CD4-positive, CD25-positive, alpha-beta regulatory T cell (primary cell): ENCODE measurements at regions not wholly inside any gene's neighbourhood (a gene's known extent, or its start where the extent isn't known, plus 50 kb on each side); places are given as distances from the start of the nearest gene placed in this dataset.

Experiments
- ATAC-seq, 2 donors: fragments of 150-1000 bp; cut with Tn5 transposase; one replicate each; pipeline ENCODE4 v1.10.0; 2021; ENCODE audit warnings: low read depth in 2 of 2, moderate number of reproducible peaks in 2 of 2, moderate library complexity in 1 of 2
- DNase-seq, 3 donors: peaks; one replicate each; pipeline versions ENCODE4 v3.0.0 to v3.0.0-alpha.2; 2012 to 2022; ENCODE audit warnings: mixed read lengths in 1 of 3
- H3K27ac ChIP-seq: one replicate; pipeline ENCODE4 v1.7.0; 2013; ENCODE audit warnings: mild to moderate bottlenecking, low read length; ENCODE audit not compliant: insufficient read depth, poor library complexity, severe bottlenecking
- H3K27me3 ChIP-seq: one replicate; pipeline ENCODE4 v1.7.0; 2013; ENCODE audit warnings: low read length; ENCODE audit not compliant: control insufficient read depth, insufficient read depth
- H3K36me3 ChIP-seq: one replicate; pipeline ENCODE4 v1.7.0; 2013; ENCODE audit warnings: mild to moderate bottlenecking, low read length, moderate library complexity; ENCODE audit not compliant: control insufficient read depth, insufficient read depth
- H3K4me1 ChIP-seq: 2 replicates; pipeline ENCODE4 v1.7.0; 2013; ENCODE audit warnings: mild to moderate bottlenecking, low read length; ENCODE audit not compliant: insufficient read depth, control insufficient read depth, poor library complexity, severe bottlenecking
- H3K4me3 ChIP-seq: one replicate; pipeline ENCODE4 v1.7.0; 2013; ENCODE audit warnings: low read depth, mild to moderate bottlenecking, low read length, moderate library complexity
- H3K9me3 ChIP-seq, 2 experiments: 1 replicate in 1 of 2; 2 replicates in 1 of 2; pipeline ENCODE4 v1.7.0; 2013; ENCODE audit warnings: low read length in 2 of 2, mild to moderate bottlenecking in 1 of 2, moderate library complexity in 1 of 2; ENCODE audit not compliant: control insufficient read depth in 2 of 2
- H3K27ac Mint-ChIP-seq, 3 donors: one replicate each; pipeline ENCODE4 v1.8.0; 2020 to 2022; ENCODE audit warnings: mild to moderate bottlenecking in 3 of 3, mixed read lengths in 3 of 3, moderate library complexity in 2 of 3
- H3K27me3 Mint-ChIP-seq: one replicate; pipeline ENCODE4 v1.8.0; 2022; ENCODE audit warnings: mild to moderate bottlenecking, mixed read lengths
- H3K36me3 Mint-ChIP-seq: one replicate; pipeline ENCODE4 v1.8.0; 2020; ENCODE audit warnings: mixed read lengths
- H3K4me1 Mint-ChIP-seq, 4 donors: one replicate each; pipeline ENCODE4 v1.8.0; 2020 to 2022; ENCODE audit warnings: mixed read lengths in 4 of 4, mild to moderate bottlenecking in 1 of 4
- H3K4me3 Mint-ChIP-seq, 4 donors: one replicate each; pipeline ENCODE4 v1.8.0; 2020 to 2022; ENCODE audit warnings: mild to moderate bottlenecking in 4 of 4, mixed read lengths in 4 of 4, moderate library complexity in 3 of 4
- H3K9me3 Mint-ChIP-seq, 7 donors: one replicate each; pipeline ENCODE4 v1.8.0; 2020 to 2022; ENCODE audit warnings: mixed read lengths in 7 of 7, mild to moderate bottlenecking in 3 of 7, moderate library complexity in 2 of 7

DNA sequence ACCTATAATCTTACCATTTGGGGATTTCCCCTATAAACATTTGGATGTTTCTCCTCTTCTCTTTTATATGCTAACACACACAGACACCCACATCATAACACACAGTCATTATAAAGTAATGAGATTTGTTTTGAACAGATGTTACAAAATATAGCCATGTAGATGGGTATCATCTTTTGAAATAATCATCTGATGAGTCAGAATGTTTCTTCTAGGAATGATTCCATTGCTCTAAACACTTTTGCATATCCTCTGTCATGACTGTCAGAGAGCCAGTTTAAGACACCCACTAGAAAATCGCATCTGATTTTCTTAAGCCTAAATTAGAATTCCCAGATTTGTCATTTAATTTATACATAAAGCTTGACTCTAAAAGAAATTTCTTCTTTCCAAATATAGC, 442.6 kb downstream of the CMPK2 start:
- ATAC-seq (no peak), DNase-seq (no peak)
- peaks cover 0 to 10% (median 2%) of the 10 kb centered on the region in 7 donors for H3K9me3 Mint-ChIP-seq
- H3K27ac Mint-ChIP-seq = no peak overlapping the region
- Histone ChIP-seq H3K4me3 (no peak overlapping the region), H3K27ac (no peak overlapping the region), H3K9me3 (no peaks in the 10 kb centered on the region), H3K27me3 (no peaks in the 10 kb centered on the region), H3K36me3 (no peaks in the 10 kb centered on the region), H3K4me1 (no peaks in the 10 kb centered on the region)
- no peaks in the 10 kb centered on the region for H3K27me3 Mint-ChIP-seq
- no peaks in the 10 kb centered on the region for H3K36me3 Mint-ChIP-seq
- no peaks in the 10 kb centered on the region for H3K4me1 Mint-ChIP-seq
- H3K4me3 Mint-ChIP-seq = no peak overlapping the region

- H3K4me3 Mint-ChIP-seq = no peak overlapping the region
Observed at GRCh38 chr2:6423944-6424343, 441.8 kb downstream of the CMPK2 start.

GRCh38 chr2:6425032-6425431, 440.7 kb downstream of the CMPK2 start:
- Histone ChIP-seq H3K27me3 (no peaks in the 10 kb centered on the region), H3K27ac (no peak overlapping the region), H3K9me3 (no peaks in the 10 kb centered on the region), H3K4me3 (no peak overlapping the region), H3K4me1 (no peaks in the 10 kb centered on the region), H3K36me3 (no peaks in the 10 kb centered on the region)
- peaks cover 2 to 7% (median 4%) of the 10 kb centered on the region in 7 donors for H3K9me3 Mint-ChIP-seq
- DNase-seq (no peak), ATAC-seq (no peak)
- H3K27me3 Mint-ChIP-seq = no peaks in the 10 kb centered on the region
- H3K4me3 Mint-ChIP-seq = no peak overlapping the region
- no peaks in the 10 kb centered on the region for H3K36me3 Mint-ChIP-seq
- no peak overlapping the region for H3K27ac Mint-ChIP-seq
- H3K4me1 Mint-ChIP-seq = no peaks in the 10 kb centered on the region

More at GRCh38 chr2:6423944-6424343, 441.8 kb downstream of the CMPK2 start:
- Mint-ChIP-seq H3K4me1 (no peaks in the 10 kb centered on the region), H3K27ac (no peak overlapping the region), H3K27me3 (no peaks in the 10 kb centered on the region), H3K9me3 (peaks cover 0 to 4% (median 2%) of the 10 kb centered on the region in 7 donors), H3K36me3 (no peaks in the 10 kb centered on the region)
- Histone ChIP-seq H3K27me3 (no peaks in the 10 kb centered on the region), H3K27ac (no peak overlapping the region), H3K36me3 (no peaks in the 10 kb centered on the region), H3K4me3 (no peak overlapping the region), H3K4me1 (no peaks in the 10 kb centered on the region), H3K9me3 (no peaks in the 10 kb centered on the region)
- ATAC-seq (no peak), DNase-seq (no peak)

GRCh38 chr2:6429210-6429986, 436.3 kb downstream of the CMPK2 start:
- ATAC-seq = no peak
- peaks cover 0 to 6% of the 10 kb centered on the region in 2 experiments for H3K9me3 ChIP-seq
- Mint-ChIP-seq H3K9me3 (peaks cover 2 to 18% (median 5%) of the 10 kb centered on the region in 7 donors), H3K27me3 (no peaks in the 10 kb centered on the region), H3K4me1 (no peaks in the 10 kb centered on the region), H3K27ac (no peak overlapping the region), H3K36me3 (no peaks in the 10 kb centered on the region), H3K4me3 (peak overlapping the region in 1 of 4 donors; percentile 63)
- no peak overlapping the region for H3K4me3 ChIP-seq
- DNase-seq = no peak
- no peaks in the 10 kb centered on the region for H3K36me3 ChIP-seq
- no peaks in the 10 kb centered on the region for H3K4me1 ChIP-seq
- H3K27me3 ChIP-seq = no peaks in the 10 kb centered on the region
- no peak overlapping the region for H3K27ac ChIP-seq

- H3K27me3 ChIP-seq = no peaks in the 10 kb centered on the region
- H3K27ac ChIP-seq = no peak overlapping the region
- Mint-ChIP-seq H3K9me3 (peaks cover 0 to 17% (median 3%) of the 10 kb centered on the region in 7 donors), H3K36me3 (no peaks in the 10 kb centered on the region), H3K4me1 (no peaks in the 10 kb centered on the region), H3K27ac (no peak overlapping the region), H3K4me3 (no peak overlapping the region), H3K27me3 (no peaks in the 10 kb centered on the region)
- DNase-seq (no peak), ATAC-seq (no peak)
- no peak overlapping the region for H3K4me3 ChIP-seq
- H3K36me3 ChIP-seq = no peaks in the 10 kb centered on the region
- no peaks in the 10 kb centered on the region for H3K4me1 ChIP-seq
- peaks cover 0 to 6% of the 10 kb centered on the region in 2 experiments for H3K9me3 ChIP-seq
Observed at GRCh38 chr2:6434438-6434837, 431.3 kb downstream of the CMPK2 start.

GRCh38 chr2:6441800-6442199, 423.9 kb downstream of the CMPK2 start:
- Mint-ChIP-seq H3K4me3 (no peak overlapping the region), H3K27me3 (no peaks in the 10 kb centered on the region), H3K36me3 (no peaks in the 10 kb centered on the region), H3K9me3 (peaks cover 0 to 6% (median 0%) of the 10 kb centered on the region in 7 donors), H3K27ac (no peak overlapping the region), H3K4me1 (peaks cover 0 to 3% (median 0%) of the 10 kb centered on the region in 4 donors)
- no peaks in the 10 kb centered on the region for H3K36me3 ChIP-seq
- DNase-seq (no peak), ATAC-seq (no peak)
- H3K27ac ChIP-seq = no peak overlapping the region
- no peak overlapping the region for H3K4me3 ChIP-seq
- H3K9me3 ChIP-seq = no peaks in the 10 kb centered on the region
- no peaks in the 10 kb centered on the region for H3K4me1 ChIP-seq
- no peaks in the 10 kb centered on the region for H3K27me3 ChIP-seq

DNA sequence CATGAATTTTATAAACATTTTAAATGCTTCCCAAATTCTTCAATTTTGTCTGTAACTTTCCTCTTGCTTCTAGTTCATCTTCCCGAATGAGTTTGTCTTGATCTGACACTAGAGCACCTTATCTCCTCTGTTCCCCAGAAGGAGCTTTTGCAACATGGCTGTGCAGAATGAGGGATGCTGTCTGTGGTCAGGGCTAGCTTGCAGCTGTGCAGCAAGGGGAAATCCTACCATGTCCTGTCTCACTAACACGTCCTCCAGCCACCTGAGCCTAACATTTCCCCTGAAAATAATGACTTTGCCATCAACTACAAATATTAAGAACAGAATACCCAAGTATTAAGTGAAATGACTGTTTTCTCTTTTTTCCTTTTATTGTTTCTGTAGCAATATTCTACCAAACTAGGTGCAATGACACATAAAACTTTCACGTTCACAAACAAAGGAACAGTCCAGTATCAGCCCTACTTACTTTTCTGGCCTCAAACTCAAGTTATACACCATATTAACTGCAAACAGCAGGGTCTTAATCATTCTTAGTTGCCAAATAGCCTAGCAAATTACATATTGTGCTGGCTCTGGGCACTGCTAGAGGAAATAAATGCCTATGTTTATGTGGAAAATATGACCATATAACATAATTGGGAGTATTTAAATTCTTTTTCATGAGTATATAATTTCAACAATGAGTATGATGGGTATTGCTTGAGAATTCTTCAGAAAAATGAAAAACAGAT, 423.3 kb downstream of the CMPK2 start:
- Mint-ChIP-seq H3K9me3 (peaks cover 0 to 6% (median 0%) of the 10 kb centered on the region in 7 donors), H3K4me1 (peaks cover 0 to 3% (median 0%) of the 10 kb centered on the region in 4 donors), H3K4me3 (no peak overlapping the region), H3K27me3 (no peaks in the 10 kb centered on the region), H3K27ac (no peak overlapping the region), H3K36me3 (no peaks in the 10 kb centered on the region)
- DNase-seq = no peak
- no peaks in the 10 kb centered on the region for H3K27me3 ChIP-seq
- no peak for ATAC-seq
- H3K4me3 ChIP-seq = no peak overlapping the region
- H3K27ac ChIP-seq = no peak overlapping the region
- no peaks in the 10 kb centered on the region for H3K36me3 ChIP-seq
- no peaks in the 10 kb centered on the region for H3K9me3 ChIP-seq
- no peaks in the 10 kb centered on the region for H3K4me1 ChIP-seq
